GM23338 (cell line): ENCODE measurements at regions not wholly inside any gene's neighbourhood (a gene's known extent, or its start where the extent isn't known, plus 50 kb on each side); places are given as distances from the start of the nearest gene placed in this dataset.

Source experiments
- ATAC-seq: fragments of 200-7000 bp; cut with Tn5 transposase; 3 replicates; pipeline ENCODE4 v1.9.1; 2020
- DNase-seq: peaks from one replicate; pipeline ENCODE4 v3.0.0-alpha.2; 2015; ENCODE audit warnings: low spot score
- H2AFZ ChIP-seq: fragments of 200-600 bp; sonication (generic); 2 replicates; pipeline ENCODE4 v1.8.0; 2016; ENCODE audit warnings: antibody characterized with exemption, mild to moderate bottlenecking, moderate library complexity
- H3F3A ChIP-seq: fragments of 200-600 bp; sonication (generic); replicated peaks from 2 replicates; pipeline ENCODE4 v1.8.0; 2017; ENCODE audit warnings: antibody characterized with exemption, mixed run types, low read depth
- H3K27ac ChIP-seq: fragments of 200-600 bp; sonication (generic); 2 replicates; pipeline ENCODE4 v1.6.1; 2016; ENCODE audit warnings: low read depth
- H3K27me3 ChIP-seq: fragments of 200-600 bp; sonication (generic); 2 replicates; pipeline ENCODE4 v1.8.0; 2016; ENCODE audit warnings: mild to moderate bottlenecking, mixed run types, moderate library complexity; ENCODE audit not compliant: insufficient read depth
- H3K36me3 ChIP-seq: fragments of 200-600 bp; sonication (generic); 2 replicates; pipeline ENCODE4 v1.8.0; 2016; ENCODE audit warnings: mild to moderate bottlenecking; ENCODE audit not compliant: insufficient read depth
- H3K4me1 ChIP-seq: fragments of 200-600 bp; sonication (generic); 2 replicates; pipeline ENCODE4 v1.8.0; 2016; ENCODE audit warnings: mild to moderate bottlenecking, moderate library complexity; ENCODE audit not compliant: insufficient read depth
- H3K4me2 ChIP-seq: fragments of 200-600 bp; sonication (generic); 2 replicates; pipeline ENCODE4 v1.7.1; 2017; ENCODE audit warnings: mixed run types
- H3K4me3 ChIP-seq: fragments of 200-600 bp; sonication (generic); 2 replicates; pipeline ENCODE4 v1.6.1; 2016; ENCODE audit warnings: mixed run types
- H3K79me2 ChIP-seq: fragments of 200-600 bp; sonication (generic); replicated peaks from 2 replicates; pipeline ENCODE4 v1.8.0; 2017; ENCODE audit warnings: mild to moderate bottlenecking; ENCODE audit not compliant: insufficient read depth
- H3K9me2 ChIP-seq: fragments of 200-600 bp; sonication (generic); 2 replicates; pipeline ENCODE4 v1.8.0; 2017; ENCODE audit not compliant: insufficient read depth
- H4K20me1 ChIP-seq: fragments of 200-600 bp; sonication (generic); replicated peaks from 2 replicates; pipeline ENCODE4 v1.8.0; 2017; ENCODE audit warnings: mild to moderate bottlenecking; ENCODE audit not compliant: insufficient read depth
- H3K27ac Mint-ChIP-seq: 2 replicates; pipeline ENCODE4 v1.8.0; 2020; ENCODE audit warnings: inconsistent platforms, mild to moderate bottlenecking, moderate library complexity, mixed read lengths
- H3K27me3 Mint-ChIP-seq: 3 replicates; pipeline ENCODE4 v1.8.0; 2022; ENCODE audit warnings: low read depth, mild to moderate bottlenecking, moderate library complexity, mixed read lengths, inconsistent platforms; ENCODE audit not compliant: insufficient read depth, poor library complexity
- H3K36me3 Mint-ChIP-seq: 3 replicates; pipeline ENCODE4 v1.8.0; 2021; ENCODE audit warnings: low read depth, mild to moderate bottlenecking, inconsistent platforms, moderate library complexity, mixed read lengths
- H3K4me1 Mint-ChIP-seq: 3 replicates; pipeline ENCODE4 v1.8.0; 2020; ENCODE audit warnings: mild to moderate bottlenecking, inconsistent platforms, mixed read lengths
- H3K4me3 Mint-ChIP-seq: 3 replicates; pipeline ENCODE4 v1.8.0; 2021; ENCODE audit warnings: moderate library complexity, mild to moderate bottlenecking, inconsistent platforms, mixed read lengths
- H3K9me3 Mint-ChIP-seq: 3 replicates; pipeline ENCODE4 v1.8.0; 2020; ENCODE audit warnings: moderate library complexity, mild to moderate bottlenecking, inconsistent platforms, mixed read lengths
- CREB1 ChIP-seq: fragments of 250-450 bp; sonication (Bioruptor Pico); IDR thresholded peaks from 2 replicates; pipeline ENCODE4 v1.5.0; 2020; ENCODE audit warnings: low read depth, mild to moderate bottlenecking, moderate library complexity
- EZH2 ChIP-seq: fragments of 200-600 bp; sonication (generic); IDR thresholded peaks from one replicate; pipeline ENCODE4 v1.8.0; 2017; ENCODE audit warnings: antibody characterized with exemption, mild to moderate bottlenecking, low read depth; ENCODE audit not compliant: unreplicated experiment
- NANOG ChIP-seq: IDR thresholded peaks from 2 replicates; pipeline ENCODE4 v1.6.1; 2016; ENCODE audit warnings: antibody characterized with exemption, borderline replicate concordance
- POLR2AphosphoS5 ChIP-seq: IDR thresholded peaks from 2 replicates; pipeline ENCODE4 v1.6.1; 2016; ENCODE audit warnings: antibody characterized with exemption, low read depth
- STAT1 ChIP-seq: IDR thresholded peaks from one replicate; pipeline ENCODE4 v1.6.1; 2016; ENCODE audit warnings: antibody characterized with exemption; ENCODE audit not compliant: unreplicated experiment
- ZNF114 ChIP-seq: fragments of 250-450 bp; sonication (Bioruptor Pico); IDR thresholded peaks from 2 replicates; pipeline ENCODE4 v1.5.0; 2020; ENCODE audit warnings: mild to moderate bottlenecking, moderate library complexity
- ZNF331 ChIP-seq: fragments of 250-450 bp; sonication (Bioruptor Pico); IDR thresholded peaks from 2 replicates; pipeline ENCODE4 v1.5.0; 2020; ENCODE audit warnings: low read depth, mild to moderate bottlenecking, moderate library complexity
- TF ChIP-seq, protein P1 (sequence below): IDR thresholded peaks from 2 replicates; pipeline ENCODE4 v1.6.1; 2016; ENCODE audit warnings: antibody characterized with exemption
- TF ChIP-seq, protein P2 (sequence below), 2 experiments: fragments of 200-600 bp in 1 of 2; sonication (generic) in 1 of 2; conservative IDR thresholded peaks; 2 replicates each; pipeline versions ENCODE4 v1.5.1 to v1.6.1; 2016 to 2017; ENCODE audit warnings: antibody characterized with exemption in 2 of 2, low read depth in 2 of 2, mild to moderate bottlenecking in 2 of 2, moderate library complexity in 1 of 2
- TF ChIP-seq, protein P3 (sequence below): fragments of 250-450 bp; sonication (Bioruptor Pico); IDR thresholded peaks from 2 replicates; pipeline ENCODE4 v1.5.0; 2020; ENCODE audit warnings: mild to moderate bottlenecking, moderate library complexity

DNA sequence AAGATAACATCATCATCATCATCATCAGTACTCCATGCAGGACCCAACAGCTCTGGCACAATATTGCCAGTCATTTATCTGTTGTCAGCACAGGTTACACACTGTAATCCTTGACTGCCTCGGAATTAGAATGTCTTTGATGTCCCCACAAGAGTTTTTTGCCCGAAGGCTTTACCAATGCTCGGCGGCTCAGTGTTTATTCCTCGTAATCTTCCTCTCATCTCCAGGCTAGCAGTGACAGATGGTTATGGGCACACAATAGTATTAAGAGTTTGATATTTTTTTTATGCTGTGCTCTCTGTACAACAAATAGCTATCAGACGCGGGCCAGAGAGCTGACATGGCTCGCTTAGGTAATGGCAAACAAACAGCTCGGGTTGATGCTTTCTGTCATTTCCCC lies 515.2 kb downstream of the ZEB2 start:
- no peak overlapping the region for H3K27ac ChIP-seq
- ATAC-seq (no peak), DNase-seq (no peak)
- H3K36me3 Mint-ChIP-seq = no peaks in the 10 kb centered on the region
- peaks cover 15% of the 10 kb centered on the region for H3K4me1 Mint-ChIP-seq
- no peak overlapping the region for H3K27ac Mint-ChIP-seq
- H3K4me3 ChIP-seq = no peak overlapping the region
- no peaks in the 10 kb centered on the region; the same call in 2 of the 3 replicates for H3K9me3 Mint-ChIP-seq
- no peaks in the 10 kb centered on the region for H3K79me2 ChIP-seq
- no peaks in the 10 kb centered on the region for H3K27me3 Mint-ChIP-seq
- no peak overlapping the region for H3K4me2 ChIP-seq
- H3K36me3 ChIP-seq = no peaks in the 10 kb centered on the region
- no peak overlapping the region for H2AFZ ChIP-seq
- H3K27me3 ChIP-seq = no peaks in the 10 kb centered on the region
- H3K9me2 ChIP-seq = no peaks in the 10 kb centered on the region
- H4K20me1 ChIP-seq = no peaks in the 10 kb centered on the region
- H3K4me3 Mint-ChIP-seq = no peak overlapping the region
- TF ChIP-seq ZNF331 = no peak
- TF ChIP-seq, protein P1, sequence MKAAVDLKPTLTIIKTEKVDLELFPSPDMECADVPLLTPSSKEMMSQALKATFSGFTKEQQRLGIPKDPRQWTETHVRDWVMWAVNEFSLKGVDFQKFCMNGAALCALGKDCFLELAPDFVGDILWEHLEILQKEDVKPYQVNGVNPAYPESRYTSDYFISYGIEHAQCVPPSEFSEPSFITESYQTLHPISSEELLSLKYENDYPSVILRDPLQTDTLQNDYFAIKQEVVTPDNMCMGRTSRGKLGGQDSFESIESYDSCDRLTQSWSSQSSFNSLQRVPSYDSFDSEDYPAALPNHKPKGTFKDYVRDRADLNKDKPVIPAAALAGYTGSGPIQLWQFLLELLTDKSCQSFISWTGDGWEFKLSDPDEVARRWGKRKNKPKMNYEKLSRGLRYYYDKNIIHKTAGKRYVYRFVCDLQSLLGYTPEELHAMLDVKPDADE = no peak
- no peak for TF ChIP-seq EZH2
- H3F3A ChIP-seq = no peaks in the 10 kb centered on the region
- H3K4me1 ChIP-seq = peaks cover 11% of the 10 kb centered on the region

GRCh38 chr2:144003460-144004075 lies 516.4 kb downstream of the ZEB2 start:
- Mint-ChIP-seq H3K4me1 (peaks cover 15% of the 10 kb centered on the region), H3K9me3 (no peaks in the 10 kb centered on the region; the same call in 2 of the 3 replicates), H3K27ac (peak overlapping the region; percentile 53; the same call in 1 of the 2 replicates), H3K4me3 (no peak overlapping the region), H3K36me3 (no peaks in the 10 kb centered on the region), H3K27me3 (peaks cover 2% of the 10 kb centered on the region)
- Histone ChIP-seq H3K4me3 (no peak overlapping the region), H3K4me2 (no peak overlapping the region), H3K36me3 (no peaks in the 10 kb centered on the region), H3K4me1 (peaks cover 11% of the 10 kb centered on the region), H3K79me2 (no peaks in the 10 kb centered on the region), H3K27me3 (no peaks in the 10 kb centered on the region), H2AFZ (no peak overlapping the region), H3K9me2 (no peaks in the 10 kb centered on the region), H3K27ac (no peak overlapping the region), H3F3A (no peaks in the 10 kb centered on the region), H4K20me1 (no peaks in the 10 kb centered on the region)
- ATAC-seq (no peak), DNase-seq (no peak)
- TF ChIP-seq NANOG (no peak), POLR2AphosphoS5 (no peak), CREB1 (no peak), STAT1 (no peak), ZNF114 (CRISPR knock-in tag) (no peak)
- TF ChIP-seq, protein P1 = no peak
- TF ChIP-seq, protein P2, sequence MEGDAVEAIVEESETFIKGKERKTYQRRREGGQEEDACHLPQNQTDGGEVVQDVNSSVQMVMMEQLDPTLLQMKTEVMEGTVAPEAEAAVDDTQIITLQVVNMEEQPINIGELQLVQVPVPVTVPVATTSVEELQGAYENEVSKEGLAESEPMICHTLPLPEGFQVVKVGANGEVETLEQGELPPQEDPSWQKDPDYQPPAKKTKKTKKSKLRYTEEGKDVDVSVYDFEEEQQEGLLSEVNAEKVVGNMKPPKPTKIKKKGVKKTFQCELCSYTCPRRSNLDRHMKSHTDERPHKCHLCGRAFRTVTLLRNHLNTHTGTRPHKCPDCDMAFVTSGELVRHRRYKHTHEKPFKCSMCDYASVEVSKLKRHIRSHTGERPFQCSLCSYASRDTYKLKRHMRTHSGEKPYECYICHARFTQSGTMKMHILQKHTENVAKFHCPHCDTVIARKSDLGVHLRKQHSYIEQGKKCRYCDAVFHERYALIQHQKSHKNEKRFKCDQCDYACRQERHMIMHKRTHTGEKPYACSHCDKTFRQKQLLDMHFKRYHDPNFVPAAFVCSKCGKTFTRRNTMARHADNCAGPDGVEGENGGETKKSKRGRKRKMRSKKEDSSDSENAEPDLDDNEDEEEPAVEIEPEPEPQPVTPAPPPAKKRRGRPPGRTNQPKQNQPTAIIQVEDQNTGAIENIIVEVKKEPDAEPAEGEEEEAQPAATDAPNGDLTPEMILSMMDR (conservative IDR thresholded peaks at IDR 0.05; ENCODE audit: low read depth in 2 of 2) = no peak
- TF ChIP-seq, protein P3, sequence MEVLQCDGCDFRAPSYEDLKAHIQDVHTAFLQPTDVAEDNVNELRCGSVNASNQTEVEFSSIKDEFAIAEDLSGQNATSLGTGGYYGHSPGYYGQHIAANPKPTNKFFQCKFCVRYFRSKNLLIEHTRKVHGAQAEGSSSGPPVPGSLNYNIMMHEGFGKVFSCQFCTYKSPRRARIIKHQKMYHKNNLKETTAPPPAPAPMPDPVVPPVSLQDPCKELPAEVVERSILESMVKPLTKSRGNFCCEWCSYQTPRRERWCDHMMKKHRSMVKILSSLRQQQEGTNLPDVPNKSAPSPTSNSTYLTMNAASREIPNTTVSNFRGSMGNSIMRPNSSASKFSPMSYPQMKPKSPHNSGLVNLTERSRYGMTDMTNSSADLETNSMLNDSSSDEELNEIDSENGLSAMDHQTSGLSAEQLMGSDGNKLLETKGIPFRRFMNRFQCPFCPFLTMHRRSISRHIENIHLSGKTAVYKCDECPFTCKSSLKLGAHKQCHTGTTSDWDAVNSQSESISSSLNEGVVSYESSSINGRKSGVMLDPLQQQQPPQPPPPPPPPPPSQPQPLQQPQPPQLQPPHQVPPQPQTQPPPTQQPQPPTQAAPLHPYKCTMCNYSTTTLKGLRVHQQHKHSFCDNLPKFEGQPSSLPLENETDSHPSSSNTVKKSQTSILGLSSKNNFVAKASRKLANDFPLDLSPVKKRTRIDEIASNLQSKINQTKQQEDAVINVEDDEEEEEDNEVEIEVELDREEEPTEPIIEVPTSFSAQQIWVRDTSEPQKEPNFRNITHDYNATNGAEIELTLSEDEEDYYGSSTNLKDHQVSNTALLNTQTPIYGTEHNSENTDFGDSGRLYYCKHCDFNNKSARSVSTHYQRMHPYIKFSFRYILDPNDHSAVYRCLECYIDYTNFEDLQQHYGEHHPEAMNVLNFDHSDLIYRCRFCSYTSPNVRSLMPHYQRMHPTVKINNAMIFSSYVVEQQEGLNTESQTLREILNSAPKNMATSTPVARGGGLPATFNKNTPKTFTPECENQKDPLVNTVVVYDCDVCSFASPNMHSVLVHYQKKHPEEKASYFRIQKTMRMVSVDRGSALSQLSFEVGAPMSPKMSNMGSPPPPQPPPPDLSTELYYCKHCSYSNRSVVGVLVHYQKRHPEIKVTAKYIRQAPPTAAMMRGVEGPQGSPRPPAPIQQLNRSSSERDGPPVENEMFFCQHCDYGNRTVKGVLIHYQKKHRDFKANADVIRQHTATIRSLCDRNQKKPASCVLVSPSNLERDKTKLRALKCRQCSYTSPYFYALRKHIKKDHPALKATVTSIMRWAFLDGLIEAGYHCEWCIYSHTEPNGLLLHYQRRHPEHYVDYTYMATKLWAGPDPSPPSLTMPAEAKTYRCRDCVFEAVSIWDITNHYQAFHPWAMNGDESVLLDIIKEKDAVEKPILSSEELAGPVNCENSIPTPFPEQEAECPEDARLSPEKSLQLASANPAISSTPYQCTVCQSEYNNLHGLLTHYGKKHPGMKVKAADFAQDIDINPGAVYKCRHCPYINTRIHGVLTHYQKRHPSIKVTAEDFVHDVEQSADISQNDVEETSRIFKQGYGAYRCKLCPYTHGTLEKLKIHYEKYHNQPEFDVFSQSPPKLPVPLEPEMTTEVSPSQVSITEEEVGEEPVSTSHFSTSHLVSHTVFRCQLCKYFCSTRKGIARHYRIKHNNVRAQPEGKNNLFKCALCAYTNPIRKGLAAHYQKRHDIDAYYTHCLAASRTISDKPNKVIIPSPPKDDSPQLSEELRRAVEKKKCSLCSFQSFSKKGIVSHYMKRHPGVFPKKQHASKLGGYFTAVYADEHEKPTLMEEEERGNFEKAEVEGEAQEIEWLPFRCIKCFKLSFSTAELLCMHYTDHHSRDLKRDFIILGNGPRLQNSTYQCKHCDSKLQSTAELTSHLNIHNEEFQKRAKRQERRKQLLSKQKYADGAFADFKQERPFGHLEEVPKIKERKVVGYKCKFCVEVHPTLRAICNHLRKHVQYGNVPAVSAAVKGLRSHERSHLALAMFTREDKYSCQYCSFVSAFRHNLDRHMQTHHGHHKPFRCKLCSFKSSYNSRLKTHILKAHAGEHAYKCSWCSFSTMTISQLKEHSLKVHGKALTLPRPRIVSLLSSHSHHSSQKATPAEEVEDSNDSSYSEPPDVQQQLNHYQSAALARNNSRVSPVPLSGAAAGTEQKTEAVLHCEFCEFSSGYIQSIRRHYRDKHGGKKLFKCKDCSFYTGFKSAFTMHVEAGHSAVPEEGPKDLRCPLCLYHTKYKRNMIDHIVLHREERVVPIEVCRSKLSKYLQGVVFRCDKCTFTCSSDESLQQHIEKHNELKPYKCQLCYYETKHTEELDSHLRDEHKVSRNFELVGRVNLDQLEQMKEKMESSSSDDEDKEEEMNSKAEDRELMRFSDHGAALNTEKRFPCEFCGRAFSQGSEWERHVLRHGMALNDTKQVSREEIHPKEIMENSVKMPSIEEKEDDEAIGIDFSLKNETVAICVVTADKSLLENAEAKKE (CRISPR knock-in tag) = no peak
